Loucy (cell line): ENCODE measurements at regions not wholly inside any gene's neighbourhood (a gene's known extent, or its start where the extent isn't known, plus 50 kb on each side); places are given as distances from the start of the nearest gene placed in this dataset.

ENCODE experiments used
- H2AFZ ChIP-seq: fragments of 200-600 bp; sonication (generic); 2 replicates; pipeline ENCODE4 v1.6.0; 2016; ENCODE audit warnings: antibody characterized with exemption, mild to moderate bottlenecking, low read length, moderate library complexity
- H3F3A ChIP-seq: fragments of 200-600 bp; 2 replicates; pipeline ENCODE4 v1.6.0; 2016; ENCODE audit warnings: antibody characterized with exemption, low read depth, mild to moderate bottlenecking
- H3K27me3 ChIP-seq: fragments of 200-600 bp; sonication (generic); 2 replicates; pipeline ENCODE4 v1.6.1; 2014; ENCODE audit warnings: low read length, mild to moderate bottlenecking; ENCODE audit not compliant: insufficient read depth, poor library complexity, severe bottlenecking
- H3K36me3 ChIP-seq: fragments of 200-600 bp; sonication (generic); 2 replicates; pipeline ENCODE4 v1.6.1; 2016; ENCODE audit warnings: low read length; ENCODE audit not compliant: insufficient read depth
- H3K4me1 ChIP-seq: fragments of 200-600 bp; sonication (generic); 2 replicates; pipeline ENCODE4 v1.5.1; 2014; ENCODE audit warnings: low read length, mild to moderate bottlenecking; ENCODE audit not compliant: insufficient read depth, poor library complexity, severe bottlenecking
- H3K4me2 ChIP-seq: fragments of 200-600 bp; sonication (generic); 2 replicates; pipeline ENCODE4 v1.6.0; 2014; ENCODE audit warnings: antibody characterized with exemption, low read length, low read depth, mild to moderate bottlenecking; ENCODE audit not compliant: poor library complexity, severe bottlenecking
- H3K4me3 ChIP-seq: fragments of 200-600 bp; sonication (generic); 2 replicates; pipeline ENCODE4 v1.5.1; 2014; ENCODE audit warnings: low read length, mild to moderate bottlenecking, mixed read lengths; ENCODE audit not compliant: poor library complexity, severe bottlenecking
- H3K79me2 ChIP-seq: fragments of 200-600 bp; sonication (generic); 2 replicates; pipeline ENCODE4 v1.6.1; 2014; ENCODE audit warnings: low read length; ENCODE audit not compliant: insufficient read depth
- H3K9ac ChIP-seq: fragments of 200-600 bp; sonication (generic); 2 replicates; pipeline ENCODE4 v1.6.0; 2014; ENCODE audit warnings: mild to moderate bottlenecking, low read depth, low read length, moderate library complexity; ENCODE audit not compliant: poor library complexity, severe bottlenecking
- H3K9me2 ChIP-seq: fragments of 200-600 bp; sonication (generic); replicated peaks from 2 replicates; pipeline ENCODE4 v1.6.1; 2016; ENCODE audit warnings: low read depth, low read length, mixed read lengths
- H3K9me3 ChIP-seq: fragments of 200-600 bp; sonication (generic); 2 replicates; pipeline ENCODE4 v1.6.1; 2014; ENCODE audit warnings: mild to moderate bottlenecking, antibody characterized with exemption, low read length, low read depth; ENCODE audit not compliant: insufficient read depth
- H4K20me1 ChIP-seq: fragments of 200-600 bp; sonication (generic); 2 replicates; pipeline ENCODE4 v1.6.0; 2014; ENCODE audit warnings: antibody characterized with exemption, low read length, mild to moderate bottlenecking; ENCODE audit not compliant: insufficient read depth, poor library complexity, severe bottlenecking
- CTCF ChIP-seq: fragments of 200-600 bp; sonication (generic); conservative IDR thresholded peaks from 2 replicates; pipeline ENCODE4 v1.5.1; 2014; ENCODE audit warnings: mild to moderate bottlenecking, antibody characterized with exemption, low read length
- EZH2phosphoT487 ChIP-seq: fragments of 200-600 bp; IDR thresholded peaks from 2 replicates; pipeline ENCODE4 v1.6.1; 2018; ENCODE audit warnings: antibody characterized with exemption, mild to moderate bottlenecking, moderate library complexity, borderline replicate concordance

GRCh38 chr21:16866851-16867250, 646.0 kb upstream of the CXADR start:
- H3F3A ChIP-seq, result no peaks in the 10 kb centered on the region
- H3K27me3 ChIP-seq, result no peaks in the 10 kb centered on the region
- no peak for TF ChIP-seq CTCF
- no peak overlapping the region for H2AFZ ChIP-seq
- no peaks in the 10 kb centered on the region for H3K9me3 ChIP-seq
- H3K4me1 ChIP-seq, result no peaks in the 10 kb centered on the region
- no peaks in the 10 kb centered on the region for H3K79me2 ChIP-seq
- no peak overlapping the region for H3K4me2 ChIP-seq
- H4K20me1 ChIP-seq, result no peaks in the 10 kb centered on the region
- H3K4me3 ChIP-seq, result no peak overlapping the region
- H3K9me2 ChIP-seq, result no peaks in the 10 kb centered on the region
- no peak overlapping the region for H3K9ac ChIP-seq
- no peaks in the 10 kb centered on the region for H3K36me3 ChIP-seq

- H3F3A ChIP-seq, result no peaks in the 10 kb centered on the region
- no peaks in the 10 kb centered on the region for H3K9me2 ChIP-seq
- H3K9ac ChIP-seq, result no peak overlapping the region
- H3K27me3 ChIP-seq, result no peaks in the 10 kb centered on the region
- H3K4me2 ChIP-seq, result no peak overlapping the region
- no peak overlapping the region for H3K4me3 ChIP-seq
- no peaks in the 10 kb centered on the region for H3K9me3 ChIP-seq
- no peak for TF ChIP-seq EZH2phosphoT487
- no peak for TF ChIP-seq CTCF
- H3K4me1 ChIP-seq, result no peaks in the 10 kb centered on the region
- no peaks in the 10 kb centered on the region for H3K36me3 ChIP-seq
- H2AFZ ChIP-seq, result no peak overlapping the region
- H4K20me1 ChIP-seq, result no peaks in the 10 kb centered on the region
- no peaks in the 10 kb centered on the region for H3K79me2 ChIP-seq
Observed at GRCh38 chr21:16870103-16870502, 642.7 kb upstream of the CXADR start.

GRCh38 chr21:16872616-16873015, 640.2 kb upstream of the CXADR start:
- Histone ChIP-seq H3K36me3 (no peaks in the 10 kb centered on the region), H3K9me2 (no peaks in the 10 kb centered on the region), H3K79me2 (no peaks in the 10 kb centered on the region), H3K4me2 (no peak overlapping the region), H3F3A (no peaks in the 10 kb centered on the region), H2AFZ (no peak overlapping the region), H4K20me1 (no peaks in the 10 kb centered on the region), H3K9me3 (no peaks in the 10 kb centered on the region), H3K4me1 (no peaks in the 10 kb centered on the region), H3K9ac (no peak overlapping the region), H3K27me3 (no peaks in the 10 kb centered on the region), H3K4me3 (no peak overlapping the region)
- TF ChIP-seq EZH2phosphoT487 (no peak), CTCF (no peak)
